ENCODE measurements at regions not wholly inside any gene's neighbourhood (a gene's known extent, or its start where the extent isn't known, plus 50 kb on each side); places are given as distances from the start of the nearest gene placed in this dataset.

- H3K4me3 ChIP-seq (ENCODE audit: low read depth, low read length): no peak overlapping the region
- no peak overlapping the region for H3K27ac ChIP-seq (ENCODE audit: low read depth, low read length)
- no peak for DNase-seq (ENCODE audit: low read depth, low spot score)
- no peaks in the 10 kb centered on the region for H3K9me3 ChIP-seq (ENCODE audit: control insufficient read depth, insufficient read depth, low read length)
- TF ChIP-seq CTCF (IDR thresholded peaks at IDR 0.05; ENCODE audit: low read depth, low read length): no peak
- no peaks in the 10 kb centered on the region for H3K27me3 ChIP-seq (ENCODE audit: control insufficient read depth, insufficient read depth, low read length)
- ChIA-PET POLR2A (no interaction called here), CTCF (no interaction called here)
Measured at GRCh38 chr20:6703047-6703446, 64.4 kb upstream of the BMP2 start.

- ChIA-PET CTCF (no interaction called here), POLR2A (no interaction called here)
- H3K9me3 ChIP-seq (ENCODE audit: control insufficient read depth, insufficient read depth, low read length): no peaks in the 10 kb centered on the region
- DNase-seq (ENCODE audit: low read depth, low spot score): no peak
- no peak overlapping the region for H3K27ac ChIP-seq (ENCODE audit: low read depth, low read length)
- no peak overlapping the region for H3K4me3 ChIP-seq (ENCODE audit: low read depth, low read length)
- H3K27me3 ChIP-seq (ENCODE audit: control insufficient read depth, insufficient read depth, low read length): no peaks in the 10 kb centered on the region
- TF ChIP-seq CTCF (IDR thresholded peaks at IDR 0.05; ENCODE audit: low read depth, low read length): no peak
Measured at GRCh38 chr20:6702144-6702543, 65.3 kb upstream of the BMP2 start.

- no peak for DNase-seq (ENCODE audit: low read depth, low spot score)
- Histone ChIP-seq H3K4me3 (ENCODE audit: low read depth, low read length) (no peak overlapping the region), H3K27me3 (ENCODE audit: control insufficient read depth, insufficient read depth, low read length) (no peaks in the 10 kb centered on the region), H3K9me3 (ENCODE audit: control insufficient read depth, insufficient read depth, low read length) (no peaks in the 10 kb centered on the region), H3K27ac (ENCODE audit: low read depth, low read length) (no peak overlapping the region)
- no peak for TF ChIP-seq CTCF (IDR thresholded peaks at IDR 0.05; ENCODE audit: low read depth, low read length)
- CTCF ChIA-PET: interaction anchor here (1.5 kb wide), 1 partner anchor 116 kb away, joined by 3 read pairs; no protein-coding TSS in a partner anchor
- POLR2A ChIA-PET: no interaction called here
Measured at GRCh38 chr20:6700563-6701329, 66.7 kb upstream of the BMP2 start.

- POLR2A ChIA-PET: no interaction called here
Measured at GRCh38 chr20:6699921-6700562, 67.4 kb upstream of the BMP2 start.

More at GRCh38 chr20:6699921-6700562, 67.4 kb upstream of the BMP2 start:
- no peaks in the 10 kb centered on the region for H3K27me3 ChIP-seq (ENCODE audit: control insufficient read depth, insufficient read depth, low read length)
- no peak for TF ChIP-seq CTCF (IDR thresholded peaks at IDR 0.05; ENCODE audit: low read depth, low read length)
- no peak for DNase-seq (ENCODE audit: low read depth, low spot score)
- H3K9me3 ChIP-seq (ENCODE audit: control insufficient read depth, insufficient read depth, low read length): no peaks in the 10 kb centered on the region
- CTCF ChIA-PET: interaction anchor here (1.5 kb wide), 1 partner anchor 115 kb away, joined by 3 read pairs; no protein-coding TSS in a partner anchor
- no peak overlapping the region for H3K4me3 ChIP-seq (ENCODE audit: low read depth, low read length)
- no peak overlapping the region for H3K27ac ChIP-seq (ENCODE audit: low read depth, low read length)

Data from AG04450 (cell line).